ENCODE measurements at regions not wholly inside any gene's neighbourhood (a gene's known extent, or its start where the extent isn't known, plus 50 kb on each side); places are given as distances from the start of the nearest gene placed in this dataset.

DNA sequence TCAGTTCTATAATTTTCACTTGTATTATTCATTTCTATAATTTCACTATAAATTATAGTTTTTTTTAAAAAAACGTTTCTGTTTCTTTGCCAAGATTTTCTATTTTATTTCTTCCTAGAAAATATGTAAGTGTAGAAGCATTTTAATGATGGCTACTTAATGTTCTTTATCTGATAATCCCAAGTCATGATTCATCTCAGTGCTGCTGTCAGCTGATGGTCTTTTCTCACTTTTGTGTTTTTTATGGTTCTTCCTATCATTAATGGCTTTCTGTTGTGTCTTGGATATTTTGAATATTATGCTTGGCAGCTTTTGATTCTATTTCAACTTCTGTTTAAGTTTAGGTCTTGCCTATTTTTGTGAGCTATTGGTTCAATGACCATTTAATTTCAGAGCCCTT is 268.6 kb downstream of the BAMBI start:
- DNase-seq (ENCODE audit: low spot score in 2 of 2): no peak
- TF ChIP-seq POLR2A (IDR thresholded peaks at IDR 0.05): no peak
- TF ChIP-seq, protein P1, sequence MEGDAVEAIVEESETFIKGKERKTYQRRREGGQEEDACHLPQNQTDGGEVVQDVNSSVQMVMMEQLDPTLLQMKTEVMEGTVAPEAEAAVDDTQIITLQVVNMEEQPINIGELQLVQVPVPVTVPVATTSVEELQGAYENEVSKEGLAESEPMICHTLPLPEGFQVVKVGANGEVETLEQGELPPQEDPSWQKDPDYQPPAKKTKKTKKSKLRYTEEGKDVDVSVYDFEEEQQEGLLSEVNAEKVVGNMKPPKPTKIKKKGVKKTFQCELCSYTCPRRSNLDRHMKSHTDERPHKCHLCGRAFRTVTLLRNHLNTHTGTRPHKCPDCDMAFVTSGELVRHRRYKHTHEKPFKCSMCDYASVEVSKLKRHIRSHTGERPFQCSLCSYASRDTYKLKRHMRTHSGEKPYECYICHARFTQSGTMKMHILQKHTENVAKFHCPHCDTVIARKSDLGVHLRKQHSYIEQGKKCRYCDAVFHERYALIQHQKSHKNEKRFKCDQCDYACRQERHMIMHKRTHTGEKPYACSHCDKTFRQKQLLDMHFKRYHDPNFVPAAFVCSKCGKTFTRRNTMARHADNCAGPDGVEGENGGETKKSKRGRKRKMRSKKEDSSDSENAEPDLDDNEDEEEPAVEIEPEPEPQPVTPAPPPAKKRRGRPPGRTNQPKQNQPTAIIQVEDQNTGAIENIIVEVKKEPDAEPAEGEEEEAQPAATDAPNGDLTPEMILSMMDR (IDR thresholded peaks at IDR 0.05): no peak
- H3K4me3 ChIP-seq (ENCODE audit: low read depth, poor library complexity, severe bottlenecking): no peak overlapping the region
- WGBS, 2 donors: 41 to 53% methylated on average over 1 of the region's 1 CpG
- intact Hi-C loops (cut with DNase I; ENCODE audit: low total_unique reads): no loop called here

DNA sequence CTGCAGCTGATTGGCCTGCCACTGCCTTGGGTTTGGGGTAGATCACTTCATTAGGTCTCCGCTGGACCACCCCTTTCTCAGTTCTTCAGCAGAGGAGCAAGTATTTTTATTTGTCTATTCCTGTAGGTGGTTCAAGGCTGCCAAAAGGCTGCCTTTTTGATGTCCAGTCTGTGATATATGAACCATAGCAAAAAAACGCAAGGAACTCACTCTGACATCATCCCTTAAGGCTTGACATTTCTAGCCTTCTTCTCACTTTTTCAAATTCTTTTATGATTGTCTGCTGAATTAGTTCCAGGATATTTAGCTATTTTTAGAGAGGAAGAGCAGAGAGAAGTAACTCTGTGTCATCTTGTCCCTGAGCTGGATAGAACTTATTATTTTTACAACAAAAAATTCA is 269.2 kb downstream of the BAMBI start:
- no peak for DNase-seq (ENCODE audit: low spot score in 2 of 2)
- WGBS, 2 donors: 70 to 72% methylated on average over 2 of the region's 2 CpGs
- intact Hi-C loops (cut with DNase I; ENCODE audit: low total_unique reads): no loop called here
- no peak for TF ChIP-seq POLR2A (IDR thresholded peaks at IDR 0.05)
- TF ChIP-seq, protein P1 (IDR thresholded peaks at IDR 0.05): no peak
- no peak overlapping the region for H3K4me3 ChIP-seq (ENCODE audit: low read depth, poor library complexity, severe bottlenecking)

DNA sequence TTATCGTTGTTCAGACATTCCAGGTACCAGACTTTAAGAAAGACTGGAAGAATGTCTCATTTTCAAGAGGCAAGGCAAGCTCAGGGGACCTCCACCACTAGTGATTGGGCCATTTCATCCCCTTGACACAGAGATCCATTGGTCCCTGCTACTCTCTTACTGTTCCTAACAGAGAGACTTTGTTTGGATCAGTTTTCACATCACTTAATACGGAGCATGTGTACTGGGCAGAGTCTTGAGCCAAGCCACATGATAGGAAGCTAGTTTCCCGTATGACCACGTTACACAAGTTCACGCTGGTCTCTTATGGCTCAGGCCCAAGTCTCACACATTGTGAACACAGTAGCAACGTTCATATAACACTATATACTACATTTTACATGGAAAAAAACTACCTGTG is 269.9 kb downstream of the BAMBI start:
- H3K4me3 ChIP-seq (ENCODE audit: low read depth, poor library complexity, severe bottlenecking): no peak overlapping the region
- DNase-seq (ENCODE audit: low spot score in 2 of 2): no peak
- TF ChIP-seq POLR2A (IDR thresholded peaks at IDR 0.05): no peak
- TF ChIP-seq, protein P1 (IDR thresholded peaks at IDR 0.05): no peak
- intact Hi-C loops (cut with DNase I; ENCODE audit: low total_unique reads): no loop called here
- 26 to 40% methylated on average over 6 of the region's 6 CpGs for WGBS, 2 donors

DNA sequence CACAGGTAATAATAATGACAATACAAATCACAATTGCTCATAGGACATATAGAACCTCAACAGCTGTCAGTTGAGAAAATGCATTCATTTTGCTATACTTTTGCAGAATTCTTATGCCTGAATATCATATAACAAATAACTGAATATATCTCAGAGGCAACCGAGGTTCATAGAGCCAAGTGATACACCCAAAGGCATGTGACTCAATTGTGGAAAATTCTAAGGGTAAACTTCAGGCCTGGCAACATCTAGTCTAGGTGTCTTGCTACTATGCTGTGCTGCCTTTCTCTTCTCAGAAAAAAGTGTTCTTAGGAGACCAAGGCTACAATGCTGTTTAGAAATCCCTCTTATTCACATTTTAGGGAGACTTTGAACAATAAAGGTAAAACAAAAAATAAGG is 270.7 kb downstream of the BAMBI start:
- H3K4me3 ChIP-seq (ENCODE audit: low read depth, poor library complexity, severe bottlenecking): no peak overlapping the region
- 50 to 92% methylated on average over 1 of the region's 1 CpG for WGBS, 2 donors
- intact Hi-C loops (cut with DNase I; ENCODE audit: low total_unique reads): no loop called here
- TF ChIP-seq, protein P1 (IDR thresholded peaks at IDR 0.05): no peak
- TF ChIP-seq POLR2A (IDR thresholded peaks at IDR 0.05): no peak
- no peak for DNase-seq (ENCODE audit: low spot score in 2 of 2)

DNA sequence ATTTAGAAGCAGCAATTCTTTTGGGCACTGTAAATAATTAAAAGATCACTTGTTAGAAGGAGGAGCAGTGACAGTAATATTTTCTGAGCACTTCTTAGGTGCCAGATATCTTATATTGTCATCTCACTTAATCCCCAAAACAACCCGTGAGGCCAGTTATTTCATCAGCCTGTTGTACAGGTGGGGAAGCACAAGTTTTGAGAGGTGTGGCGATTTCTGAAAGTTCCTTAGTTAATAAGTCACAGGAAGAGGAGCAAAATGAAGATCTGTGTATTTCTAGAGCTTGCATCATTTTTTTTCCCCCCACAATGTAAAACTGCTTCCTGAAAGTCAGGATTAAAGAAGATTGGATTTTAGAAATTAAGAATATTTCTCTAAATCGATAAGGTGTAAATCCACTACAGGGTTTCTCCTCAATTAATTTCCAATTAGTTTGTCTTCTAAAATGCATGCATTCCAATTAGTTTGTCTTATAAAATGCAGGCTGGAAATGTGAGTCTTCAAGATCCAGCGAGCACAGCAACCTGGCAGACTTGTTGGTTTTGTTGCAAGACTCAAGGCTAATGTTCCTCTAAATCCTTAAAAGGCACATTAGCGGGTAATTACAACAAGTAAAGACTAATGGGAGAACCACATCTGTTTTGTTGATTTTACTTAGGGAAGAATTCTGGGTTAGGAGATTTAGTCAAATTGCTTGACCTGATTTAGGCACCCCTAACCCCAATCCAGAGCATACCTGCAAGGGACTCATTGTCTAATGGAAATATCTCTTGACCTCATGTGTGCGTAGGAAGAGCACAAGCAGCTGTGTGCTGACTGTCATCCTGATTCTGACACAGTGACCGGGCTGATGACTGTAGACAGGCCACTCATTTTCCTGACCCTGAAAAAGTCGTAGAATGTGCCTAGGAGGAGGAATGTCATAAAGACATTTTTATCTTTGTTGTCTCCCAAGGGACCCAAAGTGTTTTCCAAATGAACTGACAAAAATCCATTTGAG is 272.0 kb downstream of the BAMBI start:
- intact Hi-C loops (cut with DNase I; ENCODE audit: low total_unique reads): no loop called here
- TF ChIP-seq, protein P1 (IDR thresholded peaks at IDR 0.05): no peak
- no peak for TF ChIP-seq POLR2A (IDR thresholded peaks at IDR 0.05)
- no peak for DNase-seq (ENCODE audit: low spot score in 2 of 2)
- no peak overlapping the region for H3K4me3 ChIP-seq (ENCODE audit: low read depth, poor library complexity, severe bottlenecking)
- 79 to 82% methylated on average over 8 of the region's 8 CpGs for WGBS, 2 donors

Data from lower leg skin (tissue), 4 donors.